Stomach (tissue), 8 donors: ENCODE measurements at regions not wholly inside any gene's neighbourhood (a gene's known extent, or its start where the extent isn't known, plus 50 kb on each side); places are given as distances from the start of the nearest gene placed in this dataset.
A peak's percentile ranks its signal among the peaks of the same experiment; 100 is the strongest.
"Not testable (repeated sequence)": the region's sequence is repeated elsewhere in the genome, so short reads cannot be mapped to it uniquely, and the experiment has no call there.

Experiments
- DNase-seq, 2 donors: peaks; one replicate each; pipeline versions ENCODE4 v3.0.0 to v3.0.0-alpha.2; 2013 to 2019
- H3K27ac ChIP-seq, 5 donors: fragments of 200-600 bp in 4 of 5; sonication (generic) in 4 of 5; one replicate each; pipeline ENCODE4 v1.5.1; 2013 to 2019; ENCODE audit warnings: mild to moderate bottlenecking in 1 of 5, moderate library complexity in 1 of 5
- H3K27me3 ChIP-seq, 3 donors: fragments of 200-600 bp; sonication (generic); one replicate each; pipeline ENCODE4 v1.5.1; 2017 to 2019; ENCODE audit warnings: mixed run types in 1 of 3
- H3K36me3 ChIP-seq, 4 donors: fragments of 200-600 bp; sonication (generic); 1 replicate in 3 of 4; 2 replicates in 1 of 4; pipeline ENCODE4 v1.5.1; 2016 to 2019
- H3K4me1 ChIP-seq, 4 donors: fragments of 200-600 bp; sonication (generic); one replicate each; pipeline ENCODE4 v1.5.1; 2016 to 2019
- H3K4me3 ChIP-seq, 4 donors: fragments of 200-600 bp; sonication (generic) in 3 of 4; one replicate each; pipeline ENCODE4 v1.5.1; 2016 to 2019; ENCODE audit warnings: mild to moderate bottlenecking in 1 of 4
- H3K9me3 ChIP-seq, 4 donors: fragments of 200-600 bp; sonication (generic); one replicate each; pipeline ENCODE4 v1.5.1; 2016 to 2019
- WGBS, 5 donors: extraction: QIAGEN DNeasy Blood & Tissue Kit in 3 of 5; methylation state at CpG; one replicate each; pipeline versions ENCODE4 v1.1.5 to v1.1.7; 2013 to 2018; 5-methylcytosine and 5-hydroxymethylcytosine counted together
- intact Hi-C: fragments of 100-400 bp; cut with DNase I; formaldehyde crosslinking; loops from one replicate; pipeline ENCODE4 v1.15.1; 2023; ENCODE audit warnings: low total_unique reads
- donor health status: healthy with polysubstance abuse.
- donor health status: Bipolar disorder and iron deficiency.
- donor health status: healthy.

GRCh38 chr1:794918-795584 lies 108.6 kb upstream of the OR4F16 start:
- DNase-seq, H3K27ac ChIP-seq, H3K4me1 ChIP-seq, H3K36me3 ChIP-seq, H3K27me3 ChIP-seq, H3K4me3 ChIP-seq, H3K9me3 ChIP-seq, intact Hi-C loops: not testable (repeated sequence)
- 56 to 75% (median 68%) methylated on average over 5 to 9 of the region's 9 CpGs for WGBS, 5 donors

- 70 to 88% (median 83%) methylated on average over 1 to 2 of the region's 6 CpGs for WGBS, 5 donors
- H3K4me3 ChIP-seq, H3K27me3 ChIP-seq, DNase-seq, H3K4me1 ChIP-seq, H3K36me3 ChIP-seq, intact Hi-C loops, H3K27ac ChIP-seq, H3K9me3 ChIP-seq: not testable (repeated sequence)
Observed at GRCh38 chr1:797649-798048, 111.2 kb upstream of the OR4F16 start.

- WGBS, 5 donors: 94 to 100% (median 95%) methylated on average over 5 to 7 of the region's 7 CpGs
Observed at GRCh38 chr1:800397-800796, 113.9 kb upstream of the OR4F16 start.

GRCh38 chr1:804378-805115 lies 118.1 kb upstream of the OR4F16 start:
- H3K9me3 ChIP-seq, H3K27ac ChIP-seq, H3K4me1 ChIP-seq, H3K4me3 ChIP-seq, H3K27me3 ChIP-seq, intact Hi-C loops, H3K36me3 ChIP-seq: not testable (repeated sequence)
- WGBS, 5 donors: 37 to 54% (median 44%) methylated on average over 4 to 6 of the region's 6 CpGs
- peak in 1 of 2 donors; percentile 30 for DNase-seq

More at GRCh38 chr1:800397-800796, 113.9 kb upstream of the OR4F16 start:
- H3K36me3 ChIP-seq, H3K9me3 ChIP-seq, H3K27me3 ChIP-seq, H3K4me3 ChIP-seq, H3K4me1 ChIP-seq, H3K27ac ChIP-seq, DNase-seq, intact Hi-C loops: not testable (repeated sequence)

GRCh38 chr1:805310-805709 lies 118.4 kb upstream of the SAMD11 start:
- H3K36me3 ChIP-seq, H3K27ac ChIP-seq, H3K4me1 ChIP-seq, H3K27me3 ChIP-seq, H3K9me3 ChIP-seq, DNase-seq, intact Hi-C loops, H3K4me3 ChIP-seq: not testable (repeated sequence)
- WGBS, 5 donors: 74 to 93% (median 88%) methylated on average over 4 to 5 of the region's 5 CpGs

GRCh38 chr1:807066-807465 lies 116.7 kb upstream of the SAMD11 start:
- H3K4me3 ChIP-seq, H3K4me1 ChIP-seq, H3K36me3 ChIP-seq, DNase-seq, H3K9me3 ChIP-seq, intact Hi-C loops, H3K27me3 ChIP-seq: not testable (repeated sequence)
- H3K27ac ChIP-seq: peak overlapping the region in 1 of 5 donors; percentile 38
- 80% methylated on average over 1 of the region's 3 CpGs; no CpG with 5 or more reads in 3 of the 5 donors for WGBS, 5 donors

GRCh38 chr1:807699-808390 lies 115.9 kb upstream of the SAMD11 start:
- DNase-seq, H3K36me3 ChIP-seq, H3K4me1 ChIP-seq, H3K9me3 ChIP-seq, intact Hi-C loops, H3K27me3 ChIP-seq, H3K4me3 ChIP-seq: not testable (repeated sequence)
- H3K27ac ChIP-seq: peak overlapping the region in 1 of 5 donors; percentile 8
- WGBS, 5 donors: 49 to 69% (median 63%) methylated on average over 2 to 3 of the region's 4 CpGs

- H3K4me1 ChIP-seq, H3K4me3 ChIP-seq, H3K9me3 ChIP-seq, H3K36me3 ChIP-seq, intact Hi-C loops, H3K27me3 ChIP-seq, DNase-seq, H3K27ac ChIP-seq: not testable (repeated sequence)
- 44 to 75% (median 65%) methylated on average over 2 of the region's 2 CpGs for WGBS, 5 donors
Observed at GRCh38 chr1:810949-811348, 112.8 kb upstream of the SAMD11 start.

GRCh38 chr1:812535-813127 lies 111.1 kb upstream of the SAMD11 start:
- H3K9me3 ChIP-seq, H3K27ac ChIP-seq, DNase-seq, H3K27me3 ChIP-seq, H3K36me3 ChIP-seq, H3K4me3 ChIP-seq, intact Hi-C loops: not testable (repeated sequence)
- H3K4me1 ChIP-seq: peaks cover 0 to 11% (median 3%) of the 10 kb centered on the region in 4 donors
- 87 to 93% (median 90%) methylated on average over 5 of the region's 5 CpGs for WGBS, 5 donors

- H3K36me3 ChIP-seq, intact Hi-C loops, H3K27me3 ChIP-seq, H3K4me3 ChIP-seq, DNase-seq, H3K27ac ChIP-seq, H3K9me3 ChIP-seq: not testable (repeated sequence)
- H3K4me1 ChIP-seq: peaks cover 4 to 27% (median 16%) of the 10 kb centered on the region in 4 donors
- 50 to 86% (median 69%) methylated on average over 3 to 4 of the region's 7 CpGs; no CpG with 5 or more reads in 1 of the 5 donors for WGBS, 5 donors
Observed at GRCh38 chr1:814543-814942, 109.2 kb upstream of the SAMD11 start.

GRCh38 chr1:815147-815922 lies 108.4 kb upstream of the SAMD11 start:
- DNase-seq, H3K9me3 ChIP-seq, intact Hi-C loops, H3K4me3 ChIP-seq, H3K27me3 ChIP-seq, H3K27ac ChIP-seq, H3K36me3 ChIP-seq: not testable (repeated sequence)
- 27 to 81% (median 45%) methylated on average over 3 to 4 of the region's 4 CpGs for WGBS, 5 donors
- peaks cover 4 to 31% (median 19%) of the 10 kb centered on the region in 4 donors for H3K4me1 ChIP-seq
